ENCODE measurements at regions not wholly inside any gene's neighbourhood (a gene's known extent, or its start where the extent isn't known, plus 50 kb on each side); places are given as distances from the start of the nearest gene placed in this dataset.

GRCh38 chr18:45245091-45245511 lies 370.2 kb upstream of the SLC14A2 start:
- TF ChIP-seq CTCF (IDR thresholded peaks at IDR 0.05) (no peak), POLR2AphosphoS5 (IDR thresholded peaks at IDR 0.05; ENCODE audit: low read depth, low read length) (no peak), REST (IDR thresholded peaks at IDR 0.05; ENCODE audit: insufficient read depth in 1 of 2, low read depth in 2 of 2, low read length in 1 of 2) (no peak)

Measured in Panc1 (cell line).